SK-N-SH (cell line): ENCODE measurements at regions not wholly inside any gene's neighbourhood (a gene's known extent, or its start where the extent isn't known, plus 50 kb on each side); places are given as distances from the start of the nearest gene placed in this dataset.

ENCODE experiments used
- CTCF ChIP-seq: fragments of 200-600 bp; sonication (generic); IDR thresholded peaks from 2 replicates; pipeline ENCODE4 v1.6.1; 2017; ENCODE audit warnings: antibody characterized with exemption, mild to moderate bottlenecking, moderate library complexity
- PBX3 ChIP-seq: IDR thresholded peaks from 2 replicates; pipeline ENCODE4; 2012

- TF ChIP-seq CTCF (no peak), PBX3 (no peak)
Observed at GRCh38 chr11:10387206-10388083, 67.6 kb upstream of the AMPD3 start.
